Heart left ventricle (tissue), 16 donors: ENCODE measurements at regions not wholly inside any gene's neighbourhood (a gene's known extent, or its start where the extent isn't known, plus 50 kb on each side); places are given as distances from the start of the nearest gene placed in this dataset.

Experiments
- ATAC-seq, 4 donors: fragments of 200-7000 bp; cut with Tn5 transposase; one replicate each; pipeline ENCODE4 v1.9.1; 2020 to 2022; ENCODE audit warnings: moderate library complexity in 4 of 4, mild to moderate bottlenecking in 3 of 4, moderate number of reproducible peaks in 1 of 4
- DNase-seq, 5 donors: peaks; one replicate each; pipeline ENCODE4 v3.0.0-alpha.2; 2020
- H3K27ac ChIP-seq, 12 donors: fragments of 200-600 bp; sonication (generic) in 4 of 12; one replicate each; pipeline versions ENCODE4 v1.5.0 to v1.8.0; 2016 to 2022; ENCODE audit warnings: mild to moderate bottlenecking in 2 of 12
- H3K27me3 ChIP-seq, 9 donors: fragments of 200-600 bp; sonication (generic) in 2 of 9; one replicate each; pipeline versions ENCODE4 v1.5.1 to v1.8.0; 2016 to 2022; ENCODE audit warnings: mild to moderate bottlenecking in 3 of 9
- H3K36me3 ChIP-seq, 9 donors: fragments of 200-600 bp; sonication (generic) in 2 of 9; one replicate each; pipeline versions ENCODE4 v1.5.0 to v1.8.0; 2018 to 2022; ENCODE audit warnings: mild to moderate bottlenecking in 2 of 9
- H3K4me1 ChIP-seq, 12 donors: fragments of 200-600 bp; sonication (generic) in 4 of 12; one replicate each; pipeline versions ENCODE4 v1.5.0 to v1.8.0; 2016 to 2022; ENCODE audit warnings: mild to moderate bottlenecking in 3 of 12
- H3K4me3 ChIP-seq, 12 donors: fragments of 200-600 bp; sonication (generic) in 4 of 12; one replicate each; pipeline versions ENCODE4 v1.5.0 to v1.8.0; 2017 to 2022; ENCODE audit warnings: mild to moderate bottlenecking in 9 of 12, moderate library complexity in 4 of 12
- H3K9me3 ChIP-seq, 12 donors: fragments of 200-600 bp; sonication (generic) in 4 of 12; one replicate each; pipeline versions ENCODE4 v1.5.0 to v1.8.0; 2016 to 2022; ENCODE audit warnings: mild to moderate bottlenecking in 1 of 12
- CTCF ChIP-seq, 12 donors: fragments of 200-600 bp; sonication (generic) in 4 of 12; IDR thresholded peaks; one replicate each; pipeline versions ENCODE4 v1.5.0 to v1.8.0; 2018 to 2022; ENCODE audit warnings: antibody characterized with exemption in 12 of 12, mild to moderate bottlenecking in 5 of 12
- POLR2A ChIP-seq, 2 donors: fragments of 450-650 bp; IDR thresholded peaks; one replicate each; pipeline ENCODE4 v1.6.1; 2017; ENCODE audit warnings: antibody characterized with exemption in 2 of 2, mild to moderate bottlenecking in 2 of 2, moderate library complexity in 2 of 2
- WGBS, 4 donors: extraction: QIAGEN DNeasy Blood & Tissue Kit in 2 of 4; methylation state at CpG; one replicate each; pipeline versions ENCODE4 v1.1.5 to v1.1.7; 2013 to 2018; 5-methylcytosine and 5-hydroxymethylcytosine counted together
- intact Hi-C, 10 donors: fragments of 100-400 bp; cut with DNase I; formaldehyde crosslinking; loops; one replicate each; pipeline versions ENCODE4 v1.11.1 to v1.14.2; 2022
- donor health status: ischemic (EF 13 %, LVEDD 7.1; RV severe dilation, severe dysfunction).
- donor health status: healthy with polysubstance abuse.
- donor health status: DM: no; HTN: yes; CAD: no.
- donor health status: DM: no; HTN: no; CAD: no.
- donor health status: ischemic (EF 25% LVEDD 6.9; RV normal size, moderate dysfunction).
- donor health status: ischemic (EF 25% LVEDD 5.7; RV mildly dilated, moderate dysfunction).
- donor health status: healthy.
- donor health status: DM: yes; HTN: yes; CAD: no.
- donor health status: ischemic (EF 35%, LVEDD 5.7; RV mildly dilated, moderate dysfunction).
- donor health status: nonischemic (EF 11% LVEDD 7.7; RV severe dilation, severe dysfunction).
- donor health status: DM: yes; HTN: yes; CAD: no.
- donor health status: PGD.
- donor health status: ischemic (EF 29% LVEDD 5.4; RV normal size, mild dysfunction).
- donor health status: nonischemic (EF 23%, LVEDD 6.1; RV moderate dilation, normal function).

GRCh38 chr6:66731310-66731709, 1024.3 kb upstream of the EYS start:
- Histone ChIP-seq H3K27me3 (no peaks in the 10 kb centered on the region), H3K9me3 (peaks cover 0 to 4% (median 0%) of the 10 kb centered on the region in 12 donors), H3K4me1 (no peaks in the 10 kb centered on the region), H3K4me3 (no peak overlapping the region), H3K27ac (no peak overlapping the region), H3K36me3 (no peaks in the 10 kb centered on the region)
- DNase-seq: no peak
- intact Hi-C loops: no loop called here
- ATAC-seq: no peak
- TF ChIP-seq CTCF (IDR thresholded peaks at IDR 0.05): no peak
- no peak for TF ChIP-seq POLR2A (IDR thresholded peaks at IDR 0.05)
- WGBS, 4 donors: 79 to 86% (median 83%) methylated on average over 1 of the region's 1 CpG

GRCh38 chr6:66725670-66726069, 1018.6 kb upstream of the EYS start:
- WGBS, 4 donors: 72 to 83% (median 77%) methylated on average over 3 of the region's 3 CpGs
- Histone ChIP-seq H3K27ac (no peak overlapping the region), H3K36me3 (no peaks in the 10 kb centered on the region), H3K4me3 (no peak overlapping the region), H3K27me3 (no peaks in the 10 kb centered on the region), H3K9me3 (peaks cover 0 to 4% (median 0%) of the 10 kb centered on the region in 12 donors), H3K4me1 (no peaks in the 10 kb centered on the region)
- DNase-seq (no peak), ATAC-seq (no peak)
- intact Hi-C loops: no loop called here
- no peak for TF ChIP-seq POLR2A (IDR thresholded peaks at IDR 0.05)
- TF ChIP-seq CTCF (IDR thresholded peaks at IDR 0.05): no peak

GRCh38 chr6:66717801-66718200, 1010.8 kb upstream of the EYS start:
- 86 to 91% (median 88%) methylated on average over 4 of the region's 4 CpGs for WGBS, 4 donors
- no peak for ATAC-seq
- Histone ChIP-seq H3K4me1 (no peaks in the 10 kb centered on the region), H3K27ac (no peak overlapping the region), H3K27me3 (no peaks in the 10 kb centered on the region), H3K36me3 (no peaks in the 10 kb centered on the region), H3K9me3 (peaks cover 0 to 7% (median 0%) of the 10 kb centered on the region in 12 donors), H3K4me3 (no peak overlapping the region)
- no peak for DNase-seq
- intact Hi-C loops: no loop called here
- no peak for TF ChIP-seq POLR2A (IDR thresholded peaks at IDR 0.05)
- TF ChIP-seq CTCF (IDR thresholded peaks at IDR 0.05): no peak

- Histone ChIP-seq H3K27me3 (no peaks in the 10 kb centered on the region), H3K4me1 (no peaks in the 10 kb centered on the region), H3K9me3 (peaks cover 0 to 9% (median 0%) of the 10 kb centered on the region in 12 donors), H3K27ac (no peak overlapping the region), H3K4me3 (no peak overlapping the region), H3K36me3 (no peaks in the 10 kb centered on the region)
- intact Hi-C loops: no loop called here
- no peak for TF ChIP-seq POLR2A (IDR thresholded peaks at IDR 0.05)
- no peak for TF ChIP-seq CTCF (IDR thresholded peaks at IDR 0.05)
- DNase-seq (no peak), ATAC-seq (no peak)
- WGBS, 4 donors: 53 to 74% (median 59%) methylated on average over 1 of the region's 1 CpG
Observed at GRCh38 chr6:66699385-66699784, 992.4 kb upstream of the EYS start.
